NAMALWA (cell line): ENCODE measurements at regions not wholly inside any gene's neighbourhood (a gene's known extent, or its start where the extent isn't known, plus 50 kb on each side); places are given as distances from the start of the nearest gene placed in this dataset.

Source experiments
- DNase-seq: peaks from one replicate; pipeline ENCODE4 v3.0.0-alpha.2; 2015; ENCODE audit warnings: low spot score

GRCh38 chr16:72317446-72317845 is 145.5 kb upstream of the PMFBP1 start:
- no peak for DNase-seq

DNA sequence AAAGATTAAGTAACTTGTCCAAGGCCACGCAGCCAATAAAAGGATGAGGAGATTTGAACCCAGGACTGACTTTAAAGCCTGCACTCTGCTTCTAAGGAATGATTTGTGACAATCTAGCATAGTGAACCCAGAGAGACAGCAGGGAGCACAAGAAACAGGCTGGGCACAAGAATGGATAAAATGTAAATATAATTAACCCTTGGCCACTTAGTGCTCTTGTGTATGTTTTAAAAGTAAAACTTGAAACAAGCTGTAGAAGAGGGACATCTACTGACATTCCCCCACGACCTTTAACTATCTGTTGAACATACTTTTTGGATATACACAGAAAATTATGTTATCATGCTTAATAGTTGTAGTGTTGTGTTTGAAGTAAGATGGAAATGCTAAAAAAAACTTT is 141.9 kb upstream of the PMFBP1 start:
- no peak for DNase-seq

- no peak for DNase-seq
Measured at GRCh38 chr16:72312828-72313227, 140.9 kb upstream of the PMFBP1 start.

GRCh38 chr16:72311426-72311825 is 139.5 kb upstream of the PMFBP1 start:
- DNase-seq: no peak

GRCh38 chr16:72309001-72309400 is 137.0 kb upstream of the PMFBP1 start:
- no peak for DNase-seq

DNA sequence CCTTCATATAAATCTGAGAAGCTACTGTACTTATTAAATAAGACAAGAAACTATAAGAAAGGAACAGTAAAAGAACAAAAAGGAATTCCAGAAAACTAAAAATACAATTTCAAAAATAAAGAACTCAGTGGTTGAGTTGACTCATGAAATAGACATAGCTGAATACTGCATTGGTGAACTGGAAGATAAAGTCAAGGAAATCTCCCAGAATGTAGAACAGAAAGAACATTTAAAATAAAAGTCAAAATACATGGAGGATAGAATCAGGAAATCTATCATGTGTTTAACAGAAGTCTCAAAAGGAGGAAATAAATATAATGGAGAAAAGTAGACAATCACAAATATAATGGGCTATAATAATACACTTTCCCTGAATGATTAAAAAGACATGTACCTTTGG is 136.4 kb upstream of the PMFBP1 start:
- DNase-seq: no peak

DNA sequence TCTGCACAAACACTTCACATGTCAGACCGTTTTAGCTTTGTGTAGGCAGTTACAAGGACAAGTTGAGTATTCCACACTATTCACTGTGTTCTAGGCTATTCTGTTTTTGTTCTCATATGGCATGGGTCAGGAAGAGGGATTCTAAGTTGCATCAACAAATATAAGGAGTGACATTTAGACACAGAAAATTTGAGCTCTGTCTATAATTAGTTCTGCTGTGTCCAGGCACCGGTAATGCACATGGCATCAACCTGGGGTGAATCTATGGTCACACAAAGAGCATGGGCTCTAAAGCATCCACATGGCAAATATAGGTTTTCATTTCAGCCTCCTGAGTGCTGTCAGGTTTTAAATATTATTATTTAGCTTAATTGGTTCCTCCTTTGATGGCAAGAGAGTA is 130.4 kb upstream of the PMFBP1 start:
- no peak for DNase-seq

DNA sequence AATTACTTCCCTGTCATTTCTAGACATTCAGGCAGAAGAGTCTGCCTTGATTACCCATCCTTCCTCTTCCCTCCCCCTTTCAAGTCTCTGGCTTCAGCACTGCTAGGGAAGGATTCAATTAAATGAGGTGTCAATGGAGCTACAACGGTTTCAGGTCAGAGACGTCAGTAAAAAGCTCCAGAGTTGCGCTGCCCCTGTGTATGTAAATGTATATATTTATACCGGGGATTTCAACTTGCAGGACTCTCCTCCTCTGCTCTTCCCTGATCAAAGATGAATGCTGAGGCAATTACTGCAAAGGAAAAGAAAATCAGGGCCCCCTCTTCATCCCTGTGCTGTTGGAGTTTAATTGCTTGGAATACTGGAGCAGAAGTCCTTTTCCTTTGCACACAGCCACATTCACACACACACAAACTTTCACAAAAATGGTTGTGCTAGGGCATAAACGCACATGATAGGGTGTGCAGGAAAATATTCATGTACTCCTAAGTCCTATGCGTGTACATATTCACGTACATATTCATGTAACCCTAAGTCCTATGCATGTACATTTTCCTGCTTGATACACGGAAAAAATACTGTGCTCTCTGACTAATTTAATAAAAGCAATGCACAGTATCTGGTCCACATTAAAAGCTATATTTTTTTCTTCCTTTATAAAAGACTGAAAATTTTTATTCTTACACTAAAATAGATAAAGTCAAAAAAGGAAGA is 129.7 kb upstream of the PMFBP1 start:
- DNase-seq: no peak

DNA sequence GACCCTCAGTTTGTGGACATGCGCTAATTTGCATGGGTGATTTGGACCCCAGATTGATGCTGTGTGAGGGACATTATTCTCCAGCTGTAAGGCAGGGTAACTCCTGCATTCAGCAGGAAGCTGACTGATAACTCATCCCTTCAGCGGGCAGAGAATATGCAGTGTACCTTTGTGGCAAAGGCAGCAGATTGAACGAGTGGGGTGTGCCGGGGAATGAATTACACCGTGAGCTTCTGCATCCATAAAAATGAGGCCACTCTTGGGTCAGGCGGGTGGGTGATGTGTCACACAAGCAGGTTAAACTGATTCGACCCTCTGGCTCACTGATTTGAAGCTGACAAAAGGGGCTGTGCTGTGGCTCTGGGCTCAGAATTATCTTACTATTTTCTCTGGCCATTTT is 128.9 kb upstream of the PMFBP1 start:
- DNase-seq: no peak

DNA sequence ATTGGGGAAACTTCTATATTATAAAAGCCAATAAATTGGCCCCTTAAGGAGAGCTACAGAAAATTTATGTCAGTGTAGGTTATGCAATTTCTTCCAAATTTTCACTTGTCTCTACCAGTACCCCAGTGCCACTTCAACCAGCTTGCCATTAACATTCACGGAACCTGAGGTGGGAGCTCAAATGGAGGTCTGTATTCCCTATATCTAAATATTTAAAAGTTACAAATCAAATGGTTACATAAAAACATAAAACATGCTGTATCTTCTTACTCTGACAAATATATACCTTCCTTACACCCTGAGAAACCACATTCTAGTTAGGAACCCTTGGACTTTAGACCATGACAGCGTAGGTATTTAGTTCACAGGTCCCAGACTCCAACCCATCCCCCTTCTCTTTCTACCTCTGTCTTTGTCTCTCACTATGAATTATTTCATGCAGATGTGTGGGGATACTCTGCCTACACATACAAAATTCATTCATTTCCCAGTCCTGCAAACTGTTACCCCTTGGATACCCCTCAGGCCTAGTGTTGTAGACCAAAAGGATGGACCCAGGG is 127.8 kb upstream of the PMFBP1 start:
- DNase-seq: no peak

GRCh38 chr16:72298961-72299360 is 127.0 kb upstream of the PMFBP1 start:
- no peak for DNase-seq

DNA sequence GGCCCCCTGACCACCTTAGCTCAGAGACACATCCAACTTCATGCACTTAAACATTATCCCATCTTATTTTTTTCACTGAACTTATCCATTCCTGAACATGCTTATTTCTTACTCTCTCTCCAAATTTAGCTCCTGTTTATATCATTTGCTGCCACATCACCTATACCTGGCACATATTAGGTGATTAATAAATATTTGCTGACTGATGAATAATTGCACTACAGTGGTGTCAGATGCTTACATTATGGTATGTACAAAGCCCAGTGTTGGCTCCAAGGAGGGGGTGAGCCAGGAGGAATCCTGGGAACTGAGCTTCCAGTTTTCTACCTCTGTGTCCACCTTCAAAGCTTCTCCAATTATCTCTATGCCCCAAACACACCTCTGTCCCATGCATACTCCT is 124.0 kb upstream of the PMFBP1 start:
- DNase-seq: no peak

- DNase-seq: no peak
Measured at GRCh38 chr16:72291531-72291981, 119.6 kb upstream of the PMFBP1 start.

GRCh38 chr16:72291121-72291520 is 119.2 kb upstream of the PMFBP1 start:
- DNase-seq: no peak

GRCh38 chr16:72287649-72288048 is 115.7 kb upstream of the PMFBP1 start:
- no peak for DNase-seq

DNA sequence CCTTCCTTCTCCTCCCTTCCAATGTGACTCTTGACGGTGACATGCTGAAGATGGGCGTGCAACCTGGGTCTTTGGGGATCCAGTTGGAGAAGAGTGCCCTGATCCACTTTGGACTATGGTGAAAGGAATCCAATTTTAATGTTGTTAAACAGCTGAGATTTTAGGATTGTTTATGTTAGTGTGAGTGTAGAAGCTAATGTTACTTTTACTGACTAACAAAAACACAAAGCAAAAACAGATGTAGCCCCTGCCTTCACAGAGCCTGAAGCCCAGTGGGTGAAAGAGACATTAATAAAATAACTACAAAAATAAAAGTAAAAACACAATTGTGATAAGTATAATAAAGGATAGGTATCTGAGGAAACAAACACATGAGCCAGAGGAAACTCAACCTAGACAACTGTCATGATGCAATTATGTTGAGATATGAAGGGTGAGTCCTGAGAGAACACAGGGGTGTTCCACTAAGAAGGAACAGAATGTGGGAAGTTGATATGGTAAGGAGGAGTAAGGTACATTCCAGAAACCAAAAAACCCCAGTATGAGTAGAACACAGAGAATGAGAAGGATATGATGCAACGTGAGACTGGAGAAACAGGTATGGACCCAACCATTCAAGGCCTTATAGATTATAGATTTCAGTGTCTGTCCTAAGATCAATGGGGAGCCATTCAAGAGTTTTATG is 115.1 kb upstream of the PMFBP1 start:
- no peak for DNase-seq

- DNase-seq: no peak
Measured at GRCh38 chr16:72285728-72286127, 113.8 kb upstream of the PMFBP1 start.

DNA sequence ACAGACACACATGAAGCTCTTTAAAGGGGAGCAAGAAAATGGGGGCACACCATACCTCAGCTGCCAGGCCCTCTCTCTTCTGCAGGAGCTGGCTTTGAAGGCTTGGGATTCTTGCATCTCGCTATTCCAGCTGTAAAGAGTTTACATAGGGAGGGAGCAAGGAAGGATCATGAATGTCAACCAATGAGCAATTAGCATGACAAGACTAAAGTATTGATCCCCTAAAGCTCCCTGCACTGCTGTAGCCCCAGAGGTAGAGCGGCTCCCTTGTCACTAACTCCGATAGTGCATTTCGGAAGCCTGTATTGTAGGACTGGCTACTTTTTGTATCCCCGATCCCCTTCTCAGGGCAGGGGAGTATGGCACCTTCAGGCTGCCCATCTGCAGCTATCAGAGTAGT is 113.4 kb upstream of the PMFBP1 start:
- DNase-seq: no peak

GRCh38 chr16:72284042-72284789 is 112.3 kb upstream of the PMFBP1 start:
- no peak for DNase-seq

- no peak for DNase-seq
Measured at GRCh38 chr16:72282362-72282761, 110.4 kb upstream of the PMFBP1 start.

- DNase-seq: no peak
Measured at GRCh38 chr16:72278301-72278700, 106.3 kb upstream of the PMFBP1 start.

- no peak for DNase-seq
Measured at GRCh38 chr16:72277749-72278148, 105.8 kb upstream of the PMFBP1 start.

DNA sequence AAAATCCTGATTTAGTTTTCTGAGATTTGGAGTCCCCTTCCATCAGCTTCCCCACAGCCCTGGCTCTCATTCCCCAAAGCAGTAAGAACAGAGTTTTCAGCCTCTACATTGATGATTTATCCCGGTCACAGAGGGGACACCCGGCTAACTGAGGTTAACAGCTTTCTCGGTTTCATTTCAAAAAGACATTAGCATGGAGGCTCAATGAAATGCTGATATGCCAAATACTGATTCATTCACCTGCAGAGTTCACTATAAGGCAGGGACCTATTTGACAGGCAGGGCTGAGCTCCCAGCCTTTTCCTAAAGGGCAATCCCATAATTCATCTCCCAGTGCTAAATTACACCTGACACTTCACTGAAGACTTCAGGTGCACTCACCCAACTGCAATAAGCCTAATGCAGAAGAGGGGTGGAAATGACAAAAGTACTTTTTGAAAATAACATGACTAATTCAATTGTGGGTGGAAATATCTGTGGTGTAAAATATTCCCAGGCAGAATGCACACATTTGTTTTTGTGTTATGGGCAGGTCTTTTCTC is 99.8 kb upstream of the PMFBP1 start:
- no peak for DNase-seq
